GM21390 (cell line): ENCODE measurements at regions not wholly inside any gene's neighbourhood (a gene's known extent, or its start where the extent isn't known, plus 50 kb on each side); places are given as distances from the start of the nearest gene placed in this dataset.

Experiments used
- ATAC-seq: cut with Tn5 transposase; IDR thresholded peaks from one replicate; pipeline ENCODE4 v1.9.1; 2021; ENCODE audit not compliant: unreplicated experiment

DNA sequence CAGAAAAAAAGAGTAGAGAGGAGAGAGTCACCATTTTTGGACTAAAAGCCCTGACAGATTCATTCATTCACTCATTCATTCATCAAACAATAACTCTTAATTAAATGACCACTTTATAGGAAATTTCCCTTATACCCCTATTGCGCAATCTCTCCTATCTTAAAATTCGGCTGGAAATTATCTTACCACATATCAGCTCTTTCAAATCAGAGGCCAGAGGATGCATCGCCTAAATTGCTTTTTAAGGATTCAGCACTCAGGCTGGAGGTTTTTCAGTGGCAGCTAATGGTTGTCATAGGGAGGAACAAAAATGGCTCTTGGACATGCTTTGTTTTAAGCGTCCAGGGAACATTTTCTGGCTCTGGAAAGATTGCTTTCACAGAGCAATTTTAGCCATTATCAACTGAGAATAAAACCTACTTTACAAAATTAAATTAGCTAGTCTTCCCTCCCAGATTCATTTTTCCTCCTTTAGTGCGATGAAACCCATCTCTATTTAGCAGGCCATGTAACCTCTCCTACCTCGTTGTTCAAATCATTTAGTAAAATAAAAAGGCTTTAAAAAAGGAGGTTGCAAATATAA lies 115.2 kb downstream of the OLFM4 start:
- ATAC-seq, result no peak

DNA sequence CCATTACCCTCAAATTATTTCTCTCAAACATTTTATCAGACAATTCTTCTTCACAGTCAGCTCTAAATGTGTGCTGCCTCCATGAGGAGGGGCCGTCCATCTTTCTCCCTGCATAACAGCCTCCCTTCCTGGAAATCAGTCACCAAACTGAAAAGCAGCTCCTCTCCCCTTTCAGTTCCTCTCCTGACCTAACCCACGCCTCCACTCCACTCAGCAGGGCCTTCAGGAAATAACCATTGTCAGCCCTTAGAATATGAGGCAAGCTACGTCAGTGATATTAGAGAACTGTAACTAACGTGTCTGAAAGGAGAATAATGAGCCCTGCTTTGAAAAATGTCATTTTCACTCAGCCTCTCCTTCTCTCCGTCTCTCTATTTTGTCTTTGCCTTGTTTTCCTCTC lies 116.2 kb downstream of the OLFM4 start:
- no peak for ATAC-seq

DNA sequence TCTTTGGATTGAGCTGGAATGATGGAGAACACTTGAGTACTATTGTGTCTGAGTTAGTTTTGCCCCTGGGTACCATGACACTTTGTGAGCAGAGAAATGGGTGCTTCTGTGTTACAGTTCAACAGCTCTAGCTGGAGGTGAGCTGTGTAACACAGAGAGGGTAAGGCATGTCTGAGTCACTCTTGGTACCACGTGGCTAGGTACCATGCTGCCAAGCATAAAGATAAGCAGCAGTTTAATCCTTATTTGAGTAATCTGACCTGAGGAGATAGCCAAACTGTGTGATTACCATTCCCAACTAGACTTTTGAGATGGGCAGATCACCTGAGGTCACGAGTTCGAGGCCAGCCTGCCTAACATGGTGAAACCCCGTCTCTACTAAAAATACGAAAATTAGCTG lies 122.0 kb downstream of the OLFM4 start:
- ATAC-seq, result no peak

DNA sequence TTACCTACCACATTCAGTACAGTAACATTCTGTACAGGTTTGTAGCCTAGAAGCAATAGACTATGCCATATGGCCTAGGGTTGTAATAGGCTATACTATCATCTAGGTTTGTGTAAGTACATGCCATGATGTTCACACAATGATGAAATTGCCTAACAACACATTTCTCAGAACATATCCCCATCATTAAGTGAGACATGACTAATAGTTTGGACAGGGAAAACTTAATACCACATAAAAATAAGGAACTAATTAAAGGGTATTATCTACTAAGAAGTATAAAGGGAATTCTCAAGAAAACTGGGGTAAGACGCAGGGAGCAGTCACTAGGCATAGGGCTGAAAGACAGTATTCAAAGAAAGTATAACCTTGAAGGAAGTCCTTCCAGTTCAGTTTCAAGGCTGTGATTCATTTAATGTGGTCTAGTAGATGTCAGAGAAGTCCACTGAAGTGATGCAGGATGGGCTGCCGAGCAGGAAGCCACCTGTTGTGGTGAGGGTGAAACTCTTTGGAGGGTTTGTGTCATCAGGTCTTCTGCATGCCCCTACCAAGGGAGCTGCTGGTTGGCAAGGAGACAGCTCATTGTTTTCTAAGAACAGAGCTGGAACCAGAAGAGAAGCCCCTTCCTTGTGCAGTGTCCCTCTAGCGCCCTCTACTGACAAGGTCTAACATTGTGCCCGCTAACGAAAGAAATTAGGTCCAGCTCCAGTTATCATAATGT lies 122.9 kb downstream of the OLFM4 start:
- ATAC-seq, result peak; percentile 98

DNA sequence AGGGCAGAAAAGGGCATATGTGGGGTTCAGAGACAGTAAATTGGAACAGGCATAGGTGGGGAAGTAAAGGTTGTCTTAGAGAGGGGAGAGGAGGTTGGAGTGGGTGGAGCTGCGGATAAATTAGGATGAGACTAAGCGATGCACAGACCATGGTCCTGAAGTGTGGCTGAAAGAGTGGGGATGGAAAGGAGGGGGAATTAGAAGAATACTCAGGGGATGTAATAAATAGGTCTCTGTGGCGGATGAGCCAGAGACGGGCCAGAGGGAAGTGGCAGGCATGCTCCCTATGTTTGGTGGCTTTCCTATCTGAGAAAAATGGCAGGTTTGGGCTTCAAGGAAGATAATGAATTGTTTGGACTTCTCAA lies 123.4 kb downstream of the OLFM4 start:
- ATAC-seq, result no peak

DNA sequence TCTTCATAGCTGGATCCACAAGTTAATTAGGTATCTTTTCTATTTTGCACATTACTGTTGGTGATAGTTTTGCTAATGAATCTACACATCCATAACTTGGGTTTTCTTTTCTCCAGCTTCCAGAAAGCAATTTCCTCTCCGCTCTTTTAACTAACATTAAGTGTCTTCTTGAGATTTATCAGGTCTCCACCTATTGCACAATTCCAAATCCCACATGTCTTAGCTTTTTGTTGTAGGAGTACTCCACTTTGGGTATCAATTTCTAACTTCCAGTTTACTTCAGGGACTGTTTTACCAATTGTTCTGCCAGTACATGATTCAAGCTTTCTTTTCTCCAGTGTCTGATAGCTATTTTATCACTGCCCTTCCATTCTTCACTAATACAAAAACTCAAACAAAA lies 129.6 kb downstream of the OLFM4 start:
- no peak for ATAC-seq

DNA sequence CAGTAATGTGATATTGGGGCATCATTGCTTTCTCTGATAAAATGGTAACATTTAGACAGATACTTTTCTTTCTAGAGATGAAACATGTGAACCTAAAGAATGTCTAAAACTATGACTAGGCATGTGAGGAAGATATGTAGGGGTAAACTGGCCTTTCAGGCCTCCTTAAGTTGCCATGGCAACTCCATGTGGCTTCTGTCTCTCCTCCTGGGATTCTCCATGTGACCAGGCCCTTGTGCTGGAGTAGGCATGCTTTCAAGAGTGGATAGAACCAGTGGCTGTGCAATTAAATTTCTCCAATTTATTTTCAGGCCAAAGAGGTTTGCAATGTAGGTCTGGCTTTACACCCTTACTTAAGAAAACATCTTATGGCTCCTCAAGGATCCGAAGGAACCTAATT lies 130.8 kb downstream of the OLFM4 start:
- ATAC-seq, result no peak

DNA sequence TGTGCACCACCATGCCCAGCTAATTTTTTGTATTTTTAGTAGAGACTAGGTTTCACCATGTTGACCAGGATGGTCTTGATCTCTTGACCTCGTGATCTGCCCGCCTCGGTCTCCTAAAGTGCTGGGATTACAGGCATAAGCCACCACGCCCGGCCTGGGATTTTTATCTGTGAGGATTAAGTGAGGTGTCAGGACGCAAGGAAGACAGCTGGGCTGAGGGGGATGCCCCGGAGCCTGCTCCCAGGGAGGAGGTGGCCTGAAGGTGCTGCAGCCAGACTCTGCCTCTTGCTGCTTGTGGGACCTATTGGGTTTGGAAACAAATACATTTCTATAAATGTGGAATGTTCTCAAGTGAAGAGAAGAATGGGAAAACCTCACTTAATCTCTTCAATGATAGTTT lies 131.6 kb downstream of the OLFM4 start:
- ATAC-seq, result no peak

DNA sequence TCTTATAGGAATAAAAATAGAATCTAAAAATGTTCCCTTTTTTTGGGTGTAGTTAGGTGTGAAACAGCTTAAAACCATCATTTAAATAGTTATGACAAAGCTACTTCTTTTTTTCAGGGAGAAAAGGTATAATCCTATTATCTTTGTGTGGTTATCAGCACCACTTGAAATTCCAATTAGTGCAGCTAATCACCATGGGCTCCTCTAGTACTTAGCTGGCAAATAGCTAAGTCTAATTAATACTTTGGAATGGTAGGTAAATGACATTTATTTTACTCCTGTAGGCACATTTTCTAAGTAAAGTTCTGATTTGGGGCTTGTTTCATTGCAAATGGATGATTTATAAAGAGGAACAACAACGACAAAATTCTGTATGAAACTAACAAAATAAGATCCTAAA lies 132.6 kb downstream of the OLFM4 start:
- no peak for ATAC-seq

DNA sequence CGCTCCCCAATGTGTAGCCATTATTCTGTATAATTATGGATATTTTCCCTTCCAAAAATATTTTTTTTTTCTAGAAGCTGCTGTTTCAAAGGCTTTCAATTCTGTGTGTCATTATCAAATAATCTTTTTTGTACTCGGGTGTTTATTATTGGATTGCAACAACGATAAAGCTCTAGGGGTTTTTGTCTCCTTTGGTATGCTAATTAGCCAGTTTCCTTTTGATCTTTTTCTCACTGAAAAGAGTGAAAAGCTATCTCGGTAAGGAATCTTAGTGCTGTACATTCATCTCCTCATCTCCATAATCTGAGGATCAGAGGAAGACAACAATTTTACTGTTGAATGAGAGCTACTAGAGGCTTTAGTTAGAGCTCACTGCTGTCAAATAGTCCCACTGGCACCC lies 136.6 kb downstream of the OLFM4 start:
- no peak for ATAC-seq

DNA sequence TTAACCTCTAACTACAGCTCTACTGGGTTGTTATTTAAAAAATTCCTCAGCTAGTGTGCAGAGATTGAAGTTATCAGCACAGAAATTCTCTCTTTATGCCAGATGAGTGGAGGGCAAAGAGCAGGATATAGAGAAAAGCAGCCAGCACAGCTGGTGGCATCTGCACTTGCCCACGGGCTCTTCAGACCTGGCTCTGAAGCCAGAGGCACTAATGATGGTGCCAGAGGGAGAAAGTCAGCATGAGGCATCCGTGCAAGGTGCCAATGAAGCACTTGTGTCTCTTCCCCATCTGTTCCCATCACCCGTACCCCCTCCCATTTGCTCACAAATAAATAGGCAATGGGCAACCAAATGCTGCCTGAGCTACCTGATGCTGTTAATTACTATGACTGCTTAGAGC lies 138.9 kb downstream of the OLFM4 start:
- no peak for ATAC-seq

DNA sequence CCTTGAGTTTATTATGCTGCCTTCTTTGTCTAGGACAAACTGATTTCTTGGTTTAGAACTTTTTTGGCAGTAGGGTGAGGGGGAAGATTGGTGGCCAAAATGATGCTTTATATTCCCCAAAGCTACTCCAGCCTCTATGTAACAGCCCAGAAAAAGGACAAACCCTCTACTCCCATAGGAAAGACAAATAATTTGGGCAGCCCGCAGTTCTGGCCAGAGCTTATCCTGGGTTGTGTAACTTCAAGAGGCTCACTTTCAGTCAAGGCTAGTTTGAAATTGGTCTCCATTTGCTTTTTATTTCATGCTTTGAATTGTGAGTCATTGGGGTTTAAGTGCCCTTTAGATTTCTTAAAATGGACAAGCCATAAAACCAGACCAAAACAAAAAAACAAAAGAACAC lies 142.3 kb downstream of the OLFM4 start:
- no peak for ATAC-seq

DNA sequence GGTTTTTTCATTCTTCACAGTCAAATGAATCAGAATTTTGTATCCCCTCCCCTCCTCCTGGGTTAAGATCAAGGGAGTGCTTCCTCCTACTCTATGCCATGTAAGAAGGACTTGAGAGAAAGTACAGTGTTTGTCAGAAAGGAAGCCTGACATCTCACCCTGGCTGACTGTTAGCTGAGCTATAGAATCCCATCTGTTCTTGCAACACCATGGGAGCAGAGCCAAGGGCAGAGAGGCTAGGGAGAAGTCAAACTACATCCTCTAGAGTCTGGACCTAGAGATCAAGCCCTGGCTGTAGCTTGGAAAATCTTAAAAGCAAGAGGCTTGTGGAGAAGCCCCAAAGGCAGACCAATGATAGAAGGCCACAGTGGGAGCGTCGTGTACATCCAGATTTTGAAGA lies 145.9 kb downstream of the OLFM4 start:
- no peak for ATAC-seq

DNA sequence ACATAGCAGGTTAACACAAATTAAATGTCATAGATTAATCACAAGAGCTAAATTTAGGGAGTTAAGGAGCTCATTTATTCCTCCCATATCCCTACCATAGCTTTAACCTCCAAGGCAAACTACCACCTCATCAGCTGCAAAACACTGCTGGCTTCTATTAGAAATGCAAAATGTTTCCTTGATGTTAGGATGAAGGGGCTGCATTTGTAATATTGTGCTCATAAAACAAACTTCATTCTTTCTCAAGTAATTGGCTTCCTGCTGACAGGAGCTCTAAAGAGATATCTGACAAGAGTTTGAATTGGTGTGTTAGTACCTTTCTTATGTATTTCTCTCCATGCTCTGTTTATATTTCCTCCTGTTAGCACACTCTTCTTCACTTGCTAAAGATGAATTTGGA lies 152.1 kb downstream of the OLFM4 start:
- no peak for ATAC-seq

DNA sequence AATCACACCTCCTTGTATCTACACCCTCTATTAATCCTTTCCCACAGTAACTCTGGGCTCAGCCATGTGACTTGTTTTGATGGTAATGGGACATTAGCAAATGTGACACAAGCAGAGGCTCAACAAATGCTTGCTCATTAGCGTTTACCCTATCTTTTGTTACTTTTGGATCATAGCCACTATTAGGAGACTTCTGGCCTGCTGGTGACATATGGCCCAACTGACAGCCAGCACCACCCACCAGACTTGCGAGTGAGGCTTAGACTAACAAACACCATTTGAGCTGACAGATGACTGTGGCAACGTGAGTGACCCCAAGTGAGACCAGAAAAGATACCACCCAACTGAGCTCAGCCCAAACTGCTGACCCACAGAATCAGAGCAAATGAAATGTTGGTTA lies 154.1 kb downstream of the OLFM4 start:
- no peak for ATAC-seq

DNA sequence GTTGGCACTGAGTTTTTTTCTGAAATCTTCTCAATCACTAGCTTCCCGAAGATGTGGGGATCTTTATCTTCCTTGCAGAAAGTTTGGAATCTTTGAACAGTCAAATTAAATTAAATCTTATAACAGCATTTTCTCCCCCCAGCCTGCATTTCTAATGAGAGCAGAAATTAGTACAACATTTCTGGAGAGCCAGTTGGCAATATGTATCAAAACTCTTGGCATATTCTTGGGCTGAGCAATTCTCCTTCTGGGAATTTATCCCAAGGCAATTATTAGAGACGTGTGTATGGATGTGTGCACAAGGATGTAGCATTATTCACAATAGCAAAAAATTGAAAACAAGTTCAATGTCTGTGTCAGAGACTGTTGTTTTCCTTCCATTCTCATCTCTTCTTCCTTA lies 159.5 kb downstream of the OLFM4 start:
- no peak for ATAC-seq

DNA sequence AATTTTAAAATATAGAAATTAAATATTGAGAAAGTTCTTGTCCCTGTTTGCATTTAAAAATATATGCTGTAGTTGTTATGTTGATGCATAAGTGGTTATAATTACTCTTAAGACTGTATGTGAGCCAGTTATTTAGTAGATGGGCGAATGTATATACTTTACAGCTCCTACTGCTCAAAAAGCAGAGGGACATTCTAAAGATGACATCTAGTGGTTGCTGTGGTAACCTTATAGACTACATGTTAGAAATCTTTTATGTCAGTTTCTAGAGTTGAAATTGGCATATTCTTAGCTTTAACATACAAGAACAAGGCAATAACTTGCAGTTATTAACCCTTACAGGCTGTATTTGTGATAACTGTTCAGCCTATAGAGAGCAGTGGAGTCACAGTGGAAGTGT lies 160.5 kb downstream of the OLFM4 start:
- no peak for ATAC-seq

DNA sequence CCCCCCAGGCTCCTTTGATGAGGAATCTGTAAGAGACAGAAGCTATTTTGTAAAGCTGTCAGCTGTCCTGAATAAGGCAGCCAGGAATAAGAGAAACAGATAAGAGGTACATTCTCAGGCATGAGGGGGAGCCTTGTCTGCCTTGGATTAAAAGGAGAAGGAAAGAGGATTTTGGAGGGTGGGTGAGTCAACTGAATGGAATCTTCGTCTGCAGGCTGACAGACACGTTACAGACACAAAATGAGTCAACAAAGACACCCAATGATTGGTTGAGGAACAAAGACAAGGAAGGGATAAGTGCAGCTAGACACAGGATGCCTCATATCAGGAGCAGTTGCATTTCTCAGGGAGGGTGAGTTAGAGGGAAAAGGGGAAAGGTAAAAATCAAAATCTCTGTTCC lies 162.5 kb downstream of the OLFM4 start:
- ATAC-seq, result no peak

DNA sequence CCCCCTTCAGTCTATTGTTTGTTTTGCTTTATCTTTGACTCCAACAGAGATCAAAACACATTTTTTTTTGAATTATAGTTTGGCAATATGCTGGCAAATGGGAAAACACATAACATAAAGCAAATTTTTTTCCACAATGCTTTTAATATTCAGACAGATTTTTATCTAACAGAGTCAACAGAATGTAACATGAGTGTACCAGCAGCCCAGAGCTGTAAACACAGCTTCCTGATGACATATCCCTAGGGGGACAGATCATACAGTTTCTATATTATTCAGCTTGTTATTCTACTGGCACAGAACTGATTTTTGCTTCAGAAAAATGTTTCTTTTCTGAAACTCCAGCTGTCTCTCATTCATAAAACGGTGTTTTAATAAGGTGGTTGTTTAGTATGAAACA lies 168.8 kb downstream of the OLFM4 start:
- no peak for ATAC-seq

DNA sequence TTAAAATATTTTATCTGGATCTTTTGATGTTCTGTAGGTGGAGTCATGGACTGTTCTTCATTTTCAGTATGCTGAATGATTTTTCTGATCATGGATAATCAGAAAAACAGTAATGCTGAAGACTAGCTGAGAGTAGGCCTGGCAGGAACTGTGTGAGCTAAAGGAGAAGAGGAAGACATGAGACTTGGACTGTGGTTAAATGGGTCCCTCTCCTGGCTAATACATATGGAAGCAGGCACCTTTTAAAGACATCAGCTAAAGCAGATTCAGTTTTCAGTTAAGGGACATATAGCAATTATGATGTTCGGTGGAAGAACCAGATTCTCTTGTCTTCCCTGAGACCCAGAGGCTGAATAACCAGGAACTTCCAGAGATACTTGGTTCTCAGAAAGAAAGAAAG lies 169.4 kb downstream of the OLFM4 start:
- ATAC-seq, result no peak

DNA sequence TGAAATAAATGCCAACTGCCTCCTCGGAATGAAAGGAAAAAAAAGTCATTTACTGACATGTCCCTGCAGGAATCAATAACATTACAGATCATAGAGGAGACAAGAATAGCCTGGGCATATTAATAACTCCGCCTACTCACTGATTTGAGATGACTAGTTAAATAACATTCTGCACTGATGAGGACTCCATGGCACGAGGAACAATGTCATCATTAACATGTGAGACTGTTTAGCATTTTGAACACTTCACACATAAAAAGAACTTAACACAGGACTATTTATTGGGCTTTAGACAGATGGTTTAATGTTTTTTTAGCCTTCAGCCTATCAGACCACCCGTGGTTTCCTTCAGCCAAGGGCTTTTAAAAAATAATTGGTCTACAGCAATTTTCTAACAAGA lies 170.1 kb downstream of the OLFM4 start:
- ATAC-seq, result no peak

DNA sequence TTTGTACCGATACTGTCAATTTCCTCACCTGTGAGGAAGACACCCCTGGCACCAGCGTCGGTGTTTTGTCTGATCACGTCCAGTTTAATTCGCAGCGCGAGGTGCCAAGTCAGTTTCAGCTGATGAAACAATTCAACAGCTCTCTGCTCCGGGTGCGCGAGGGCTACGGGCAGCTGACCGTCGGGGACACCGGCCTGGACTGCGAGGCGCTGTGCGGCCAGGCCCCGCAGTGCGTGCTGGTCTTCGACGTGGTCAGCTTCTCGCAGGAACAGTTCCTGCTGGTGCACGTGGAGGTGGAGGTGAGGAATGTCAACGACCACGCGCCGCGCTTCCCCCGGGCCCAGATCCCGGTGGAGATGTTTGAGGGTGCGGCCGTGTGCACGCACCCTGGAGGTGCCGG lies 171.5 kb downstream of the OLFM4 start:
- no peak for ATAC-seq
